GM18909 (cell line): ENCODE measurements at regions not wholly inside any gene's neighbourhood (a gene's known extent, or its start where the extent isn't known, plus 50 kb on each side); places are given as distances from the start of the nearest gene placed in this dataset.

Experiments used
- ATAC-seq: cut with Tn5 transposase; IDR thresholded peaks from one replicate; pipeline ENCODE4 v1.9.1; 2021; ENCODE audit warnings: mild to moderate bottlenecking; ENCODE audit not compliant: unreplicated experiment, poor library complexity

GRCh38 chr15:88403351-88403791 lies 63.8 kb downstream of the MRPL46 start:
- no peak for ATAC-seq

GRCh38 chr15:88401996-88402656 lies 65.1 kb downstream of the MRPL46 start:
- ATAC-seq = no peak

- no peak for ATAC-seq
Measured at GRCh38 chr15:88401251-88401995, 65.8 kb downstream of the MRPL46 start.

- ATAC-seq = no peak
Measured at GRCh38 chr15:88400591-88401250, 66.5 kb downstream of the MRPL46 start.

GRCh38 chr15:88400084-88400483 lies 67.1 kb downstream of the MRPL46 start:
- ATAC-seq = no peak

- no peak for ATAC-seq
Measured at GRCh38 chr15:88399021-88399685, 68.0 kb downstream of the MRPL46 start.

GRCh38 chr15:88398011-88398410 lies 69.2 kb downstream of the MRPL46 start:
- no peak for ATAC-seq

- ATAC-seq = no peak
Measured at GRCh38 chr15:88397506-88397905, 69.7 kb downstream of the MRPL46 start.

GRCh38 chr15:88395872-88396781 lies 71.1 kb downstream of the MRPL46 start:
- ATAC-seq = no peak

- ATAC-seq = no peak
Measured at GRCh38 chr15:88395241-88395640, 71.9 kb downstream of the MRPL46 start.

GRCh38 chr15:88394553-88395145 lies 72.5 kb downstream of the MRPL46 start:
- no peak for ATAC-seq

GRCh38 chr15:88393719-88394519 lies 73.3 kb downstream of the MRPL46 start:
- peak; percentile 43 for ATAC-seq

GRCh38 chr15:88391700-88392099 lies 75.5 kb downstream of the MRPL46 start:
- ATAC-seq = no peak

- ATAC-seq = no peak
Measured at GRCh38 chr15:88391006-88391405, 76.2 kb downstream of the MRPL46 start.

GRCh38 chr15:88390164-88390901 lies 76.9 kb downstream of the MRPL46 start:
- ATAC-seq = no peak

- ATAC-seq = no peak
Measured at GRCh38 chr15:88389120-88389519, 78.1 kb downstream of the MRPL46 start.

- no peak for ATAC-seq
Measured at GRCh38 chr15:88388686-88389085, 78.5 kb downstream of the MRPL46 start.
